Gastroesophageal sphincter (tissue), 3 donors: ENCODE measurements at regions not wholly inside any gene's neighbourhood (a gene's known extent, or its start where the extent isn't known, plus 50 kb on each side); places are given as distances from the start of the nearest gene placed in this dataset.

Experiments
- POLR2AphosphoS5 ChIP-seq: sonication (generic); formaldehyde crosslinking; IDR thresholded peaks from one replicate; pipeline ENCODE4 v1.6.1; 2017; ENCODE audit warnings: antibody characterized with exemption
- TF ChIP-seq, protein P1 (sequence below), 4 experiments: fragments of 200-600 bp in 2 of 4; fragments of 450-650 bp in 2 of 4; sonication (generic) in 1 of 4; IDR thresholded peaks; one replicate each; pipeline ENCODE4 v1.5.1; 2017 to 2019; ENCODE audit warnings: antibody characterized with exemption in 4 of 4, mild to moderate bottlenecking in 2 of 4, moderate library complexity in 2 of 4

DNA sequence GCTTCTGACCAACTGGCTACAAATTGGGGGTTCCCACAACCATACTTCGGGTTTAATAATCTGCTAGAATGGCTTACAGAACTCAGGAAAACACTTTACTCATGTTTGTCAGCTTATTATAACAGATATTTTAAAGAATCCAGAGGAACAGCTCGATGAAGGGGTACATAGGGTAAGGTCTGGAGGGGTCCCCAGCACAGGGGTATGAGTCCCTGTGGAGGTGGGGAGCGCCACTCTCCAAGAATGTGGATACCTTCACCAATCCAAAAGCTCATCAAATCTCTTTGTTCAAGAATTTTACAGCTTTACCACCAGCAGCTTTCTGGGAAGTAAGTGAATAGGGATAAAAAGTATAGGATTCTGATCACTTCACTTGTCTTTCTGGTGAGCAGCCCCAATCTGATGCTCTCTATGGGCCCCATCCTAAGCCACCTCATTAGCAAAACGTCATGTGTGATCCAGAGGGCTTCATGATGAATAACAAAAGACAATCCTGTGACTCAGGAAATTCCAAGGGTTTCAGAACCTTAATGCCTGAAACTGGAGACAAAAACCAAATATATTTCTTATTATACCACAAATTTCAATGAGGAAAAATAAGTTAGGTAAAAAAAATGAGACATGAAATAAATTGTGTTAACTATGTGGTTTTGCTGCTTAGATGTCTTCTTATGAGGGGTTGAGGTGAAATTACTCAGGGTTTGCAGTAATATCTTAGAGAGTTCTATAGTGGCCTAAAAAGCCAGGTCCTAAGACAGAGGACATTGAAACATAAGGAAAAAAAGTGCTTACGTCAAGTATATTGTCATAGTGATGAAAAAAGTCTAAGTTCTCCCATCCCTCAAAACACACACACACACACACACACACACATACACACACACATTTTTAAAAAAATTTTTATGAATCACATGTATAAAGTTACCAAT is 290.5 kb downstream of the ANXA1 start:
- TF ChIP-seq, protein P1, sequence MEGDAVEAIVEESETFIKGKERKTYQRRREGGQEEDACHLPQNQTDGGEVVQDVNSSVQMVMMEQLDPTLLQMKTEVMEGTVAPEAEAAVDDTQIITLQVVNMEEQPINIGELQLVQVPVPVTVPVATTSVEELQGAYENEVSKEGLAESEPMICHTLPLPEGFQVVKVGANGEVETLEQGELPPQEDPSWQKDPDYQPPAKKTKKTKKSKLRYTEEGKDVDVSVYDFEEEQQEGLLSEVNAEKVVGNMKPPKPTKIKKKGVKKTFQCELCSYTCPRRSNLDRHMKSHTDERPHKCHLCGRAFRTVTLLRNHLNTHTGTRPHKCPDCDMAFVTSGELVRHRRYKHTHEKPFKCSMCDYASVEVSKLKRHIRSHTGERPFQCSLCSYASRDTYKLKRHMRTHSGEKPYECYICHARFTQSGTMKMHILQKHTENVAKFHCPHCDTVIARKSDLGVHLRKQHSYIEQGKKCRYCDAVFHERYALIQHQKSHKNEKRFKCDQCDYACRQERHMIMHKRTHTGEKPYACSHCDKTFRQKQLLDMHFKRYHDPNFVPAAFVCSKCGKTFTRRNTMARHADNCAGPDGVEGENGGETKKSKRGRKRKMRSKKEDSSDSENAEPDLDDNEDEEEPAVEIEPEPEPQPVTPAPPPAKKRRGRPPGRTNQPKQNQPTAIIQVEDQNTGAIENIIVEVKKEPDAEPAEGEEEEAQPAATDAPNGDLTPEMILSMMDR (IDR thresholded peaks at IDR 0.05) = no peak
- no peak for TF ChIP-seq POLR2AphosphoS5
